ENCODE measurements at regions not wholly inside any gene's neighbourhood (a gene's known extent, or its start where the extent isn't known, plus 50 kb on each side); places are given as distances from the start of the nearest gene placed in this dataset.

GRCh38 chr17:12588531-12588930, 77.2 kb upstream of the MYOCD start:
- no peaks in the 10 kb centered on the region for H3K79me1 ChIP-seq (ENCODE audit: low read length)
- H4K5ac ChIP-seq (ENCODE audit: low read length): no peak overlapping the region
- H3K79me2 ChIP-seq (ENCODE audit: control insufficient read depth, insufficient read depth, low read length): no peaks in the 10 kb centered on the region
- H3K56ac ChIP-seq (ENCODE audit: low read length): no peak overlapping the region
- no peak overlapping the region for H3K23ac ChIP-seq (ENCODE audit: low read length)
- no peak overlapping the region for H2AK5ac ChIP-seq (ENCODE audit: low read length)
- H3K4me1 ChIP-seq (ENCODE audit: control insufficient read depth, low read depth, low read length): no peaks in the 10 kb centered on the region
- no peak overlapping the region for H3K9ac ChIP-seq (ENCODE audit: low read length)
- no peak overlapping the region for H4K8ac ChIP-seq (ENCODE audit: low read depth, low read length)
- H2BK5ac ChIP-seq (ENCODE audit: low read length): no peak overlapping the region
- WGBS (ENCODE audit: extremely low coverage, insufficient coverage, low lambda C conversion rate): no CpG with 5 or more reads among the region's 5 CpGs
- H3K36me3 ChIP-seq (ENCODE audit: control insufficient read depth, insufficient read depth, low read length): no peaks in the 10 kb centered on the region
- H3K4me2 ChIP-seq (ENCODE audit: low read length): no peak overlapping the region
- no peak overlapping the region for H3K18ac ChIP-seq (ENCODE audit: low read length)
- no peak overlapping the region for H3K4ac ChIP-seq (ENCODE audit: low read depth, low read length)
- H2BK15ac ChIP-seq (replicated peaks; ENCODE audit: low read depth): no peak overlapping the region
- H2BK120ac ChIP-seq (ENCODE audit: low read depth, low read length): no peak overlapping the region
- H3K4me3 ChIP-seq (ENCODE audit: low read length): no peak overlapping the region
- no peak overlapping the region for H3K27ac ChIP-seq (ENCODE audit: low read depth, low read length)
- DNase-seq: no peak
- H3K27me3 ChIP-seq (ENCODE audit: insufficient read depth, low read length, poor library complexity): no peaks in the 10 kb centered on the region

- no peak overlapping the region for H2AK5ac ChIP-seq (ENCODE audit: low read length)
These were observed 75.3 kb upstream of the MYOCD start for GRCh38 chr17:12590417-12590816.

GRCh38 chr17:12591021-12591735, 74.5 kb upstream of the MYOCD start:
- H2BK120ac ChIP-seq (ENCODE audit: low read depth, low read length): no peak overlapping the region

More at GRCh38 chr17:12590417-12590816, 75.3 kb upstream of the MYOCD start:
- Histone ChIP-seq H3K36me3 (ENCODE audit: control insufficient read depth, insufficient read depth, low read length) (no peaks in the 10 kb centered on the region), H3K4ac (ENCODE audit: low read depth, low read length) (no peak overlapping the region), H4K8ac (ENCODE audit: low read depth, low read length) (no peak overlapping the region), H3K9ac (ENCODE audit: low read length) (no peak overlapping the region), H3K4me2 (ENCODE audit: low read length) (no peak overlapping the region), H3K56ac (ENCODE audit: low read length) (no peak overlapping the region), H3K18ac (ENCODE audit: low read length) (no peak overlapping the region), H3K79me1 (ENCODE audit: low read length) (no peaks in the 10 kb centered on the region), H3K27me3 (ENCODE audit: insufficient read depth, low read length, poor library complexity) (no peaks in the 10 kb centered on the region), H2BK15ac (replicated peaks; ENCODE audit: low read depth) (no peak overlapping the region), H3K27ac (ENCODE audit: low read depth, low read length) (no peak overlapping the region), H2BK5ac (ENCODE audit: low read length) (no peak overlapping the region), H2BK120ac (ENCODE audit: low read depth, low read length) (no peak overlapping the region), H3K79me2 (ENCODE audit: control insufficient read depth, insufficient read depth, low read length) (no peaks in the 10 kb centered on the region), H3K4me1 (ENCODE audit: control insufficient read depth, low read depth, low read length) (no peaks in the 10 kb centered on the region), H3K4me3 (ENCODE audit: low read length) (no peak overlapping the region), H3K23ac (ENCODE audit: low read length) (no peak overlapping the region), H4K5ac (ENCODE audit: low read length) (no peak overlapping the region)
- no CpG with 5 or more reads among the region's 10 CpGs for WGBS (ENCODE audit: extremely low coverage, insufficient coverage, low lambda C conversion rate)
- DNase-seq: no peak

GRCh38 chr17:12592941-12593340, 72.7 kb upstream of the MYOCD start:
- no peak overlapping the region for H3K9ac ChIP-seq (ENCODE audit: low read length)
- no peak overlapping the region for H3K23ac ChIP-seq (ENCODE audit: low read length)
- H3K4me3 ChIP-seq (ENCODE audit: low read length): no peak overlapping the region
- no peak overlapping the region for H4K8ac ChIP-seq (ENCODE audit: low read depth, low read length)
- no peaks in the 10 kb centered on the region for H3K79me2 ChIP-seq (ENCODE audit: control insufficient read depth, insufficient read depth, low read length)
- H3K4me1 ChIP-seq (ENCODE audit: control insufficient read depth, low read depth, low read length): no peaks in the 10 kb centered on the region
- H2BK15ac ChIP-seq (replicated peaks; ENCODE audit: low read depth): no peak overlapping the region
- no peak overlapping the region for H3K27ac ChIP-seq (ENCODE audit: low read depth, low read length)
- no peak for DNase-seq
- H3K36me3 ChIP-seq (ENCODE audit: control insufficient read depth, insufficient read depth, low read length): no peaks in the 10 kb centered on the region
- no peak overlapping the region for H3K4me2 ChIP-seq (ENCODE audit: low read length)
- WGBS (ENCODE audit: extremely low coverage, insufficient coverage, low lambda C conversion rate): no CpG with 5 or more reads among the region's 3 CpGs
- no peak overlapping the region for H3K56ac ChIP-seq (ENCODE audit: low read length)
- H3K79me1 ChIP-seq (ENCODE audit: low read length): no peaks in the 10 kb centered on the region
- H4K5ac ChIP-seq (ENCODE audit: low read length): no peak overlapping the region
- H3K27me3 ChIP-seq (ENCODE audit: insufficient read depth, low read length, poor library complexity): no peaks in the 10 kb centered on the region
- no peak overlapping the region for H2BK5ac ChIP-seq (ENCODE audit: low read length)
- no peak overlapping the region for H3K18ac ChIP-seq (ENCODE audit: low read length)
- H2AK5ac ChIP-seq (ENCODE audit: low read length): no peak overlapping the region
- no peak overlapping the region for H2BK120ac ChIP-seq (ENCODE audit: low read depth, low read length)
- no peak overlapping the region for H3K4ac ChIP-seq (ENCODE audit: low read depth, low read length)

More at GRCh38 chr17:12591021-12591735, 74.5 kb upstream of the MYOCD start:
- DNase-seq: peak; percentile 30
- Histone ChIP-seq H3K56ac (ENCODE audit: low read length) (no peak overlapping the region), H3K9ac (ENCODE audit: low read length) (no peak overlapping the region), H3K36me3 (ENCODE audit: control insufficient read depth, insufficient read depth, low read length) (no peaks in the 10 kb centered on the region), H2BK15ac (replicated peaks; ENCODE audit: low read depth) (no peak overlapping the region), H3K4me2 (ENCODE audit: low read length) (no peak overlapping the region), H3K4ac (ENCODE audit: low read depth, low read length) (no peak overlapping the region), H3K79me2 (ENCODE audit: control insufficient read depth, insufficient read depth, low read length) (no peaks in the 10 kb centered on the region), H4K8ac (ENCODE audit: low read depth, low read length) (no peak overlapping the region), H3K27me3 (ENCODE audit: insufficient read depth, low read length, poor library complexity) (no peaks in the 10 kb centered on the region), H2AK5ac (ENCODE audit: low read length) (no peak overlapping the region), H2BK5ac (ENCODE audit: low read length) (no peak overlapping the region), H3K27ac (ENCODE audit: low read depth, low read length) (no peak overlapping the region), H3K4me3 (ENCODE audit: low read length) (no peak overlapping the region), H3K18ac (ENCODE audit: low read length) (no peak overlapping the region), H3K79me1 (ENCODE audit: low read length) (no peaks in the 10 kb centered on the region), H4K5ac (ENCODE audit: low read length) (no peak overlapping the region), H3K23ac (ENCODE audit: low read length) (no peak overlapping the region), H3K4me1 (ENCODE audit: control insufficient read depth, low read depth, low read length) (no peaks in the 10 kb centered on the region)
- WGBS (ENCODE audit: extremely low coverage, insufficient coverage, low lambda C conversion rate): no CpG with 5 or more reads among the region's 7 CpGs

- Histone ChIP-seq H3K27me3 (ENCODE audit: insufficient read depth, low read length, poor library complexity) (no peaks in the 10 kb centered on the region), H3K4ac (ENCODE audit: low read depth, low read length) (no peak overlapping the region), H2BK15ac (replicated peaks; ENCODE audit: low read depth) (no peak overlapping the region), H3K4me2 (ENCODE audit: low read length) (no peak overlapping the region), H4K8ac (ENCODE audit: low read depth, low read length) (no peak overlapping the region), H3K36me3 (ENCODE audit: control insufficient read depth, insufficient read depth, low read length) (no peaks in the 10 kb centered on the region), H3K27ac (ENCODE audit: low read depth, low read length) (no peak overlapping the region), H4K5ac (ENCODE audit: low read length) (no peak overlapping the region), H3K79me2 (ENCODE audit: control insufficient read depth, insufficient read depth, low read length) (no peaks in the 10 kb centered on the region), H3K23ac (ENCODE audit: low read length) (no peak overlapping the region), H3K4me1 (ENCODE audit: control insufficient read depth, low read depth, low read length) (no peaks in the 10 kb centered on the region), H2AK5ac (ENCODE audit: low read length) (no peak overlapping the region), H2BK120ac (ENCODE audit: low read depth, low read length) (no peak overlapping the region), H2BK5ac (ENCODE audit: low read length) (no peak overlapping the region), H3K4me3 (ENCODE audit: low read length) (no peak overlapping the region), H3K56ac (ENCODE audit: low read length) (no peak overlapping the region), H3K18ac (ENCODE audit: low read length) (no peak overlapping the region), H3K79me1 (ENCODE audit: low read length) (no peaks in the 10 kb centered on the region), H3K9ac (ENCODE audit: low read length) (no peak overlapping the region)
- no CpG with 5 or more reads among the region's 11 CpGs for WGBS (ENCODE audit: extremely low coverage, insufficient coverage, low lambda C conversion rate)
- DNase-seq: no peak
These were observed 68.7 kb upstream of the MYOCD start for GRCh38 chr17:12596961-12597360.

GRCh38 chr17:12597895-12598294, 67.8 kb upstream of the MYOCD start:
- H4K5ac ChIP-seq (ENCODE audit: low read length): no peak overlapping the region
- H3K4me3 ChIP-seq (ENCODE audit: low read length): no peak overlapping the region
- H3K79me2 ChIP-seq (ENCODE audit: control insufficient read depth, insufficient read depth, low read length): no peaks in the 10 kb centered on the region
- no peak overlapping the region for H2BK120ac ChIP-seq (ENCODE audit: low read depth, low read length)
- H2AK5ac ChIP-seq (ENCODE audit: low read length): no peak overlapping the region
- H3K56ac ChIP-seq (ENCODE audit: low read length): no peak overlapping the region
- no peak overlapping the region for H4K8ac ChIP-seq (ENCODE audit: low read depth, low read length)
- no peaks in the 10 kb centered on the region for H3K4me1 ChIP-seq (ENCODE audit: control insufficient read depth, low read depth, low read length)
- no peaks in the 10 kb centered on the region for H3K36me3 ChIP-seq (ENCODE audit: control insufficient read depth, insufficient read depth, low read length)
- no peak overlapping the region for H3K4me2 ChIP-seq (ENCODE audit: low read length)
- no CpG with 5 or more reads among the region's 3 CpGs for WGBS (ENCODE audit: extremely low coverage, insufficient coverage, low lambda C conversion rate)
- no peak overlapping the region for H3K4ac ChIP-seq (ENCODE audit: low read depth, low read length)
- no peak overlapping the region for H2BK5ac ChIP-seq (ENCODE audit: low read length)
- DNase-seq: no peak
- H3K23ac ChIP-seq (ENCODE audit: low read length): no peak overlapping the region
- no peak overlapping the region for H3K18ac ChIP-seq (ENCODE audit: low read length)
- no peak overlapping the region for H3K27ac ChIP-seq (ENCODE audit: low read depth, low read length)
- no peaks in the 10 kb centered on the region for H3K27me3 ChIP-seq (ENCODE audit: insufficient read depth, low read length, poor library complexity)
- H3K79me1 ChIP-seq (ENCODE audit: low read length): no peaks in the 10 kb centered on the region
- no peak overlapping the region for H2BK15ac ChIP-seq (replicated peaks; ENCODE audit: low read depth)
- no peak overlapping the region for H3K9ac ChIP-seq (ENCODE audit: low read length)

All from mesendoderm (in vitro differentiated cells).